Adrenal gland (tissue), 9 donors: ENCODE measurements at regions not wholly inside any gene's neighbourhood (a gene's known extent, or its start where the extent isn't known, plus 50 kb on each side); places are given as distances from the start of the nearest gene placed in this dataset.

Source experiments
- DNase-seq, 7 donors: peaks; one replicate each; pipeline ENCODE4 v3.0.0-alpha.2; 2019 to 2020
- H3K27ac ChIP-seq, 5 donors: fragments of 200-600 bp; sonication (generic) in 4 of 5; 1 replicate in 3 of 5; 2 replicates in 2 of 5; pipeline versions ENCODE4 v1.5.1 to v1.8.0; 2016 to 2020; ENCODE audit warnings: mild to moderate bottlenecking in 1 of 5
- H3K27me3 ChIP-seq: fragments of 200-600 bp; 2 replicates; pipeline ENCODE4 v1.8.0; 2021
- H3K36me3 ChIP-seq, 2 donors: fragments of 200-600 bp; replicated peaks in 1 of 2; 1 replicate in 1 of 2; 2 replicates in 1 of 2; pipeline versions ENCODE4 v1.5.1 to v1.8.0; 2018 to 2022
- H3K4me1 ChIP-seq, 2 donors: fragments of 200-600 bp; replicated peaks in 1 of 2; 1 replicate in 1 of 2; 2 replicates in 1 of 2; pipeline versions ENCODE4 v1.5.1 to v1.8.0; 2018 to 2021
- H3K4me3 ChIP-seq, 4 donors: fragments of 200-600 bp; sonication (generic) in 3 of 4; one replicate each; pipeline ENCODE4 v1.5.1; 2016 to 2018
- H3K9me3 ChIP-seq, 3 donors: fragments of 200-600 bp; sonication (generic) in 1 of 3; replicated peaks in 1 of 3; 1 replicate in 2 of 3; 2 replicates in 1 of 3; pipeline versions ENCODE4 v1.5.1 to v1.8.0; 2016 to 2021
- POLR2A ChIP-seq, 2 donors: fragments of 450-650 bp; IDR thresholded peaks; one replicate each; pipeline ENCODE4 v1.6.1; 2017; ENCODE audit warnings: antibody characterized with exemption in 2 of 2, mild to moderate bottlenecking in 2 of 2, moderate library complexity in 1 of 2
- WGBS, 4 donors: extraction: QIAGEN DNeasy Blood & Tissue Kit in 2 of 4; methylation state at CpG; one replicate each; pipeline versions ENCODE4 v1.1.5 to v1.1.7; 2013 to 2017; 5-methylcytosine and 5-hydroxymethylcytosine counted together
- intact Hi-C, 2 donors: fragments of 100-400 bp; cut with DNase I; formaldehyde crosslinking; loops; one replicate each; pipeline versions ENCODE4 v1.14.1 to v1.15.0; 2022 to 2023
- TF ChIP-seq, protein P1 (sequence below), 6 experiments: fragments of 450-650 bp in 4 of 6; fragments of 200-600 bp in 2 of 6; sonication (generic) in 1 of 6; IDR thresholded peaks; 1 replicate in 5 of 6; 2 replicates in 1 of 6; pipeline versions ENCODE4 v1.5.1 to v1.8.0; 2016 to 2021; ENCODE audit warnings: antibody characterized with exemption in 6 of 6, mild to moderate bottlenecking in 2 of 6, moderate library complexity in 1 of 6
- donor health status: healthy with polysubstance abuse.
- donor health status: Bipolar disorder and iron deficiency.
- donor health status: DM: yes; HTN: yes; CAD: no.
- donor health status: DM: no; HTN: no; CAD: no.
- donor health status: DM: no; HTN: no; CAD: no.

DNA sequence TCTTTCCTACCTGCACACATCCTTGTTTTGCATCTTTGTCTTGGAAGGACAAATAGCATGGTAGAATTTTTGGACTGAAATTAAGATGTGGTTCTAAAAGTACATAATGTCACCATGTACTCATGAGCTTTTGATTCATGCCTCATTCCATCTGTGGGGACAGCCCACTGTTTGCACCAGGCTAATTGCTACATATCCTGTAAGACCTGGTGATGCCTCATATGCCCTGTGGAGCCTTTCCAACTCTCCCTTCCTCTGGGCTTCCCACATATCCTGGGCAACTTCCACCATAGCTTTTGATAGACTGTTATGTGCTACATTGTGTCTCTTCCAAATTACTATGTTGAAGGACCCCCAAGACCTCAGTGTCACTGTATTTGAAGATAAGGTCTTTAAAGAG is 213.6 kb upstream of the PREP start:
- TF ChIP-seq, protein P1, sequence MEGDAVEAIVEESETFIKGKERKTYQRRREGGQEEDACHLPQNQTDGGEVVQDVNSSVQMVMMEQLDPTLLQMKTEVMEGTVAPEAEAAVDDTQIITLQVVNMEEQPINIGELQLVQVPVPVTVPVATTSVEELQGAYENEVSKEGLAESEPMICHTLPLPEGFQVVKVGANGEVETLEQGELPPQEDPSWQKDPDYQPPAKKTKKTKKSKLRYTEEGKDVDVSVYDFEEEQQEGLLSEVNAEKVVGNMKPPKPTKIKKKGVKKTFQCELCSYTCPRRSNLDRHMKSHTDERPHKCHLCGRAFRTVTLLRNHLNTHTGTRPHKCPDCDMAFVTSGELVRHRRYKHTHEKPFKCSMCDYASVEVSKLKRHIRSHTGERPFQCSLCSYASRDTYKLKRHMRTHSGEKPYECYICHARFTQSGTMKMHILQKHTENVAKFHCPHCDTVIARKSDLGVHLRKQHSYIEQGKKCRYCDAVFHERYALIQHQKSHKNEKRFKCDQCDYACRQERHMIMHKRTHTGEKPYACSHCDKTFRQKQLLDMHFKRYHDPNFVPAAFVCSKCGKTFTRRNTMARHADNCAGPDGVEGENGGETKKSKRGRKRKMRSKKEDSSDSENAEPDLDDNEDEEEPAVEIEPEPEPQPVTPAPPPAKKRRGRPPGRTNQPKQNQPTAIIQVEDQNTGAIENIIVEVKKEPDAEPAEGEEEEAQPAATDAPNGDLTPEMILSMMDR (IDR thresholded peaks at IDR 0.05), result no peak
- TF ChIP-seq POLR2A (IDR thresholded peaks at IDR 0.05), result no peak
- no peaks in the 10 kb centered on the region for H3K9me3 ChIP-seq

DNA sequence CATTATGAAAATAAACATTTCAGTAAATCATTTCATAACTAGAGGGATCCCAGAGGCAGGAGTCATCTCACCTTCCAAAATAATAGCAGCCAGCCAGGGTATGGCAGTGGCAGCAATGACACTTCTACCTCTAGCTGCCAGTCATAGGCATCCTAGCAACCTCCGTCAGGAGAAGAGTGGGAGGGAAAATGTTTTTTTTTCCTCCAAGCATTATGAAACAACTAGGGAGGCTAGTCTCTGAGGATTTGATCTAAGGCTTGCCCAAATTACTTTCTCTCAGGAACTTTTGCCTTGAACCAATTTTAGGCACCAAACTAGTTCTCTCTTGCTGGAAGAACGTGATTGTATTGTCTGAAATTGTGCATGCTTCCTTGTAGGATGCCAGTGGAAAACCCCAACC is 208.7 kb upstream of the PREP start:
- H3K27ac ChIP-seq, result no peak overlapping the region
- 19 to 46% (median 33%) methylated on average over 2 of the region's 2 CpGs for WGBS, 4 donors
- H3K36me3 ChIP-seq, result no peaks in the 10 kb centered on the region
- DNase-seq, result no peak
- H3K4me1 ChIP-seq, result no peaks in the 10 kb centered on the region
- intact Hi-C loops, result no loop called here
- H3K9me3 ChIP-seq, result no peaks in the 10 kb centered on the region
- H3K27me3 ChIP-seq, result peaks cover 4% of the 10 kb centered on the region
- H3K4me3 ChIP-seq, result no peak overlapping the region
- TF ChIP-seq POLR2A (IDR thresholded peaks at IDR 0.05), result no peak
- TF ChIP-seq, protein P1 (IDR thresholded peaks at IDR 0.05), result no peak

More for the DNA sequence above, 213.6 kb upstream of the PREP start:
- Histone ChIP-seq H3K4me3 (no peak overlapping the region), H3K27me3 (peaks cover 4% of the 10 kb centered on the region), H3K4me1 (no peaks in the 10 kb centered on the region), H3K36me3 (no peaks in the 10 kb centered on the region), H3K27ac (no peak overlapping the region)
- intact Hi-C loops, result no loop called here
- no peak for DNase-seq

DNA sequence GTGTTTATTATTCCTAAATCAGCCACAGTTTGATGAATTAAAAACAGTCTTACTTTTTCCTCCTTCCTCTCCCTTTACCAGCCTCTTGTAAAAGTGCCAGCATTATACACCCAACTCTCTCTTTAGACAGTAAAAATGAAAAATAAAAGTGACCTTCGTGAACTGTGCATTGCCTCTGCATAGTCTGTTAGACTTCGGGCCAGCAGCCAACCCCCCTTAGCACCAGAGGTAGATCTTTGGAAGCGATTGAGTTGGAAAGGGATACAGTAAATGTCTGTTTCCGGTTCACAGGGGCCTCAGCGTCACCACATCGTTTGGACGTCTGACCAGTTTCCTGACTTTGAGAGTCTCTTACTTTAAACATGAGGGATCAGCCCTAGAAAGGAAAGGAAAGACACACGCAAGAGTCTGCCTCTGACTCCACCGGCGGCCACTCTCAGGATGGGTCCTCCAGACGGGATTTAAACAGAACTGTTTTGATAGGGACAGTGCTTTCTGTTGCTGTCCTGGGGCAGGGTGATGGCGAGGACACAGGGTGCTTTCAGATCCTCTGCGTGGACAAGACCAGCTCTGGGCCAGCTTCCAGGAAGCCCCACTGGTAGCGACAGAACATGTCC is 206.6 kb upstream of the PREP start:
- H3K4me1 ChIP-seq, result peaks cover 0 to 2% of the 10 kb centered on the region in 2 donors
- peak overlapping the region in 2 of 5 donors; percentile 17 to 45 for H3K27ac ChIP-seq
- intact Hi-C loops, result no loop called here
- no peak for TF ChIP-seq POLR2A (IDR thresholded peaks at IDR 0.05)
- no peaks in the 10 kb centered on the region for H3K36me3 ChIP-seq
- no peaks in the 10 kb centered on the region for H3K9me3 ChIP-seq
- peaks cover 4% of the 10 kb centered on the region for H3K27me3 ChIP-seq
- H3K4me3 ChIP-seq, result no peak overlapping the region
- WGBS, 4 donors, result 51 to 63% (median 57%) methylated on average over 13 to 14 of the region's 14 CpGs
- DNase-seq, result peak in 4 of 7 donors; percentile 24 to 66 (median 30)

DNA sequence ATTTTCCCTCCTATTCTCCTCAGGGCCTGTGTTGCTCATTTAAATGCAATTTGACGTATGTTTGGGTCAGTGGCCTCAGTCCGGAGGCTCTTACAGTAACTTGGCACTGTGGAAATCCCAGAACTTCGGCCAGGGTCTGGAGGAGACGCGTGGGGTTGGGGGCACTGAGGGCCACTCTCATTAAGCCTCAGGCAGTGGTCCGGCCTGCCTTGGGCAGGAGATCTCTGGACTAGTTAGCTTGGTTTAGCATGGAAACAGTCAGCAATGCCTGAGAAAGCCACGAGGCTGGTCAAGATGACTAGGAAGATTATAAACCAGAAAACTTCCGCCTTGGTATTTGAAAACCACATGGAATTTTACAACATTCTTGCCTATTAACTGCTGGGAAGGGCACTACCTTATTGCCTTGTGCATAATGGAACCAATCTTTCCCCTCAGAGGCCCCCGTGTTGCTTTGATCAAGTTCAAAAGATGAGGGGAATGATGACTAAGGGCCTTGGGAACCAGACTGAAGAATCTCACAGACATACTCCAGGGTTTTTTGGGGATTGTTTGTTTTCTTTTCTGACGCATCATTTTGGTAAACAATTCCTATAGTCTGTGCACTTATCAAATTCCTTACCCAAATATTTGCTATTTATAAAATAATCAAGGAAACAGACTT is 206.0 kb upstream of the PREP start:
- H3K4me1 ChIP-seq, result peaks cover 0 to 8% of the 10 kb centered on the region in 2 donors
- TF ChIP-seq, protein P1 (IDR thresholded peaks at IDR 0.05), result no peak
- TF ChIP-seq POLR2A (IDR thresholded peaks at IDR 0.05), result no peak
- no peak for DNase-seq
- H3K4me3 ChIP-seq, result no peak overlapping the region
- peak overlapping the region in 1 of 5 donors; percentile 17 for H3K27ac ChIP-seq
- H3K9me3 ChIP-seq, result no peaks in the 10 kb centered on the region
- intact Hi-C loops, result no loop called here
- H3K27me3 ChIP-seq, result peaks cover 4% of the 10 kb centered on the region
- H3K36me3 ChIP-seq, result no peaks in the 10 kb centered on the region
- WGBS, 4 donors, result 79 to 82% (median 82%) methylated on average over 10 of the region's 10 CpGs
